PC-3 (cell line): ENCODE measurements at regions not wholly inside any gene's neighbourhood (a gene's known extent, or its start where the extent isn't known, plus 50 kb on each side); places are given as distances from the start of the nearest gene placed in this dataset.
A peak's percentile ranks its signal among the peaks of the same experiment; 100 is the strongest.
"Not testable (repeated sequence)": the region's sequence is repeated elsewhere in the genome, so short reads cannot be mapped to it uniquely, and the experiment has no call there.

Experiments
- ATAC-seq: fragments of 200-7000 bp; cut with Tn5 transposase; 2 replicates; pipeline ENCODE4 v1.9.1; 2020; ENCODE audit warnings: mild to moderate bottlenecking, moderate library complexity
- BruUV-seq: library from RNA; stranded (reverse); fragments of 400-500 nt; replicated peaks from 2 replicates; lab custom pipeline; 2021; lab: Mats Ljungman, UMichigan
- CTCF ChIA-PET: fragments of 300-600 bp; sonication (Branson Sonifier 250); formaldehyde crosslinking; loops from one replicate; lab custom pipeline; 2022; ENCODE audit warnings: antibody characterized with exemption; lab: Charles Lee
- POLR2A ChIA-PET: fragments of 300-600 bp; sonication (Branson Sonifier 250); formaldehyde crosslinking; loops from one replicate; lab custom pipeline; 2022; ENCODE audit warnings: antibody characterized with exemption; ENCODE audit not compliant: unreplicated experiment; lab: Charles Lee
- DNase-seq: peaks from one replicate; pipeline ENCODE4 v3.0.0-alpha.2; 2015
- H2AFZ ChIP-seq: fragments of 300-600 bp; sonication (generic); 2 replicates; pipeline ENCODE4 v1.6.0; 2016; ENCODE audit warnings: antibody characterized with exemption, low read length
- H3F3A ChIP-seq: fragments of 300-600 bp; sonication (generic); one replicate; pipeline ENCODE4 v1.6.0; 2017; ENCODE audit warnings: antibody characterized with exemption, low read length, control low read depth, mild to moderate bottlenecking; ENCODE audit not compliant: unreplicated experiment
- H3K27ac ChIP-seq: fragments of 300-600 bp; sonication (generic); 2 replicates; pipeline ENCODE4 v1.5.1; 2016; ENCODE audit warnings: mild to moderate bottlenecking, low read length
- H3K27me3 ChIP-seq: fragments of 300-600 bp; sonication (generic); 2 replicates; pipeline ENCODE4 v1.6.1; 2016; ENCODE audit warnings: low read length, mixed read lengths
- H3K36me3 ChIP-seq: fragments of 300-600 bp; sonication (generic); 2 replicates; pipeline ENCODE4 v1.6.1; 2016; ENCODE audit warnings: low read depth, mixed run types, low read length, mixed read lengths
- H3K4me1 ChIP-seq: fragments of 300-600 bp; sonication (generic); 2 replicates; pipeline ENCODE4 v1.5.1; 2016; ENCODE audit warnings: low read length; ENCODE audit not compliant: insufficient read depth
- H3K4me2 ChIP-seq: fragments of 300-600 bp; sonication (generic); 2 replicates; pipeline ENCODE4 v1.6.0; 2016; ENCODE audit warnings: low read length
- H3K4me3 ChIP-seq: fragments of 300-600 bp; sonication (generic); 2 replicates; pipeline ENCODE4 v1.5.1; 2016; ENCODE audit warnings: mild to moderate bottlenecking, low read length, mixed read lengths
- H3K79me2 ChIP-seq: fragments of 300-600 bp; sonication (generic); 2 replicates; pipeline ENCODE4 v1.6.1; 2017; ENCODE audit warnings: low read length, mixed read lengths
- H3K9ac ChIP-seq: fragments of 300-600 bp; sonication (generic); 2 replicates; pipeline ENCODE4 v1.6.0; 2016; ENCODE audit warnings: mild to moderate bottlenecking, low read length
- H3K9me2 ChIP-seq: fragments of 300-600 bp; sonication (generic); replicated peaks from 2 replicates; pipeline ENCODE4 v1.6.1; 2016; ENCODE audit warnings: mixed run types, low read length, mixed read lengths
- H3K9me3 ChIP-seq: fragments of 300-600 bp; sonication (generic); 2 replicates; pipeline ENCODE4 v1.6.1; 2016; ENCODE audit warnings: low read length, mixed read lengths
- H4K20me1 ChIP-seq: fragments of 300-600 bp; sonication (generic); 2 replicates; pipeline ENCODE4 v1.6.1; 2016; ENCODE audit warnings: low read length, mixed read lengths
- EZH2 ChIP-seq: fragments of 300-600 bp; sonication (generic); IDR thresholded peaks from one replicate; pipeline ENCODE4 v1.6.1; 2017; ENCODE audit warnings: antibody characterized with exemption, mild to moderate bottlenecking, low read length; ENCODE audit not compliant: unreplicated experiment
- EZH2phosphoT487 ChIP-seq: fragments of 300-600 bp; sonication (generic); IDR thresholded peaks from 2 replicates; pipeline ENCODE4 v1.6.1; 2018; ENCODE audit warnings: mild to moderate bottlenecking, antibody characterized with exemption, low read length, borderline replicate concordance
- intact Hi-C: fragments of 100-400 bp; cut with micrococcal nuclease; formaldehyde crosslinking; loops from 2 replicates; pipeline ENCODE4 v1.9.0; 2023
- TF ChIP-seq, protein P1 (sequence below): fragments of 300-600 bp; sonication (generic); conservative IDR thresholded peaks from 2 replicates; pipeline ENCODE4 v1.5.1; 2017; ENCODE audit warnings: antibody characterized with exemption, low read depth, mild to moderate bottlenecking, low read length

GRCh38 chr1:73839922-73840321 lies 358.1 kb downstream of the LRRIQ3 start:
- Histone ChIP-seq H4K20me1 (no peaks in the 10 kb centered on the region), H3K36me3 (no peaks in the 10 kb centered on the region), H3K9ac (no peak overlapping the region), H3F3A (no peaks in the 10 kb centered on the region), H3K9me2 (no peaks in the 10 kb centered on the region), H3K4me3 (no peak overlapping the region), H3K79me2 (no peaks in the 10 kb centered on the region), H3K4me2 (no peak overlapping the region), H3K9me3 (no peaks in the 10 kb centered on the region), H2AFZ (no peak overlapping the region), H3K27ac (no peak overlapping the region), H3K27me3 (no peaks in the 10 kb centered on the region), H3K4me1 (no peaks in the 10 kb centered on the region)
- POLR2A ChIA-PET, result no interaction called here
- ATAC-seq (no peak), DNase-seq (peak; percentile 48)
- CTCF ChIA-PET, result interaction anchor here (0.6 to 0.9 kb wide), 2 partner anchors 236 to 664 kb away, joined by 4 to 5 read pairs; no protein-coding TSS in a partner anchor
- intact Hi-C loops, result loop anchor here (2.0 to 10.0 kb wide), 4 partner anchors 159 to 852 kb away; no protein-coding TSS in a partner anchor
- BruUV-seq, result no TSS peak
- TF ChIP-seq, protein P1, sequence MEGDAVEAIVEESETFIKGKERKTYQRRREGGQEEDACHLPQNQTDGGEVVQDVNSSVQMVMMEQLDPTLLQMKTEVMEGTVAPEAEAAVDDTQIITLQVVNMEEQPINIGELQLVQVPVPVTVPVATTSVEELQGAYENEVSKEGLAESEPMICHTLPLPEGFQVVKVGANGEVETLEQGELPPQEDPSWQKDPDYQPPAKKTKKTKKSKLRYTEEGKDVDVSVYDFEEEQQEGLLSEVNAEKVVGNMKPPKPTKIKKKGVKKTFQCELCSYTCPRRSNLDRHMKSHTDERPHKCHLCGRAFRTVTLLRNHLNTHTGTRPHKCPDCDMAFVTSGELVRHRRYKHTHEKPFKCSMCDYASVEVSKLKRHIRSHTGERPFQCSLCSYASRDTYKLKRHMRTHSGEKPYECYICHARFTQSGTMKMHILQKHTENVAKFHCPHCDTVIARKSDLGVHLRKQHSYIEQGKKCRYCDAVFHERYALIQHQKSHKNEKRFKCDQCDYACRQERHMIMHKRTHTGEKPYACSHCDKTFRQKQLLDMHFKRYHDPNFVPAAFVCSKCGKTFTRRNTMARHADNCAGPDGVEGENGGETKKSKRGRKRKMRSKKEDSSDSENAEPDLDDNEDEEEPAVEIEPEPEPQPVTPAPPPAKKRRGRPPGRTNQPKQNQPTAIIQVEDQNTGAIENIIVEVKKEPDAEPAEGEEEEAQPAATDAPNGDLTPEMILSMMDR, result peak; percentile 76
- TF ChIP-seq EZH2phosphoT487 (no peak), EZH2 (no peak)

DNA sequence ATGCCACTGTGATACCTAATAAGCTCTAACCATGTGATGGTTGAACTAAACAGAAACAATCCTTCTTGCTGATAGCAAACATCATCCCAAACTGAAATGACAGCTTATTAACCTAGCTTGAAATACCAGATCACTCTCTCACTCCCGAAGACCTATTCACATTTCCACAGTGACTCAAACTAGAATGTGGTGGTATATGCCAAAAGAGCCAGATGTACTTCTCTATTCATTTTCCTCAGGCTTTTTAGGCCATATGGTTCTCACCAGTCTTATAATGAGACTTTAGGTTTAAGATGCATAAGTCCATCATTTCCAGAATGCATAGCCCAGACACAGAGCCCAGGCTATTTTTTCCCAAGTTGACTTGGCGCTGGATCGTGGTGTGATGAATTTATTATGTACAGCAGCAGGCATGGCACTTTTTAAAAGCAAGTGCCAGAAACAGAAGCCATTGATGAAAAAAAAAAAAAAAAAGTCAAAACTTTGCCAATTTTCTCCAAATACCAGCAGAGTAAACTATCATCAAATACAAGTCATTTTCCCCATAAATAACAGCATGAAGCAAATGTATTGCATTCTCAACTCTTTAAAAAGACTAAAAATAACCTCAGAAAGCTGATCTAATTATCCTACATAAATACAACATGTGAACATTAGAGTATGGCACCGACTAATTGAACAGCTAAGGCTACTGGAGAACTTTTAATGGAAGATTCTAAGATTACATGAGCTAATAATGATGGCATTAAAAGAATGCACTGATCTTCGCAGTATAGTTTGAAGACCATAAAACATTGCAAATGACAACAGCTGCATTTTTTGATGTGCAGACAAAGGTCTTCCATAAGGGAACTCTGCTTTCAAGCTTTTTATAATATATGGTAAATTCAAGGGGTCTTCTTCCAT lies 365.4 kb downstream of the LRRIQ3 start:
- no peaks in the 10 kb centered on the region for H3K79me2 ChIP-seq
- H3K4me3 ChIP-seq, result no peak overlapping the region
- no peaks in the 10 kb centered on the region for H3K9me2 ChIP-seq
- BruUV-seq, result no TSS peak
- H3K4me1 ChIP-seq, result no peaks in the 10 kb centered on the region
- H4K20me1 ChIP-seq, result no peaks in the 10 kb centered on the region
- ATAC-seq (no peak), DNase-seq (no peak)
- no peak overlapping the region for H2AFZ ChIP-seq
- no peak overlapping the region for H3K27ac ChIP-seq
- H3F3A ChIP-seq, result no peaks in the 10 kb centered on the region
- H3K36me3 ChIP-seq, result no peaks in the 10 kb centered on the region
- CTCF ChIA-PET, result no interaction called here
- intact Hi-C loops, result no loop called here
- H3K9me3 ChIP-seq, result no peaks in the 10 kb centered on the region
- H3K4me2 ChIP-seq, result no peak overlapping the region
- H3K9ac ChIP-seq, result no peak overlapping the region
- TF ChIP-seq EZH2 (no peak), EZH2phosphoT487 (no peak)
- TF ChIP-seq, protein P1, result no peak
- H3K27me3 ChIP-seq, result peaks cover 13% of the 10 kb centered on the region
- POLR2A ChIA-PET, result no interaction called here

DNA sequence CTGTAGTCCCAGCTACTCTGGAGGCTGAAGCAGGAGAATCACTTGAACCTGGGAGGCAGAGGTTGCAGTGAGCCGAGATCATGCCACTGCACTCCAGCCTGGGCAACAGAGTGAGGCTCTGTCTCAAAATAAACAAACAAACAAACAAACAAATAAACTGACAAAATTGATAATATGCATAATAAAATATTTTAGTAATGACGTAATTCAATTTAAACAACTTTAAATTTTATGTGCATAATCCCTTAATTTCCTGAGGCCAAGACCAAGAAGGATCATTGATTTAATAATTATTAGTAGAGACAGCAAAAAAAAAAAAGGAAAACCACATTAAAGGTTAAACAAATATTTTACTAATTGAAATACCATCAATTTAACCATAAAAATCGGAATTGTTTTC lies 370.7 kb downstream of the LRRIQ3 start:
- H3K9me2 ChIP-seq, H3K79me2 ChIP-seq, H2AFZ ChIP-seq, BruUV-seq, H3K4me3 ChIP-seq, H3K4me1 ChIP-seq, H3K9ac ChIP-seq, DNase-seq, H3K36me3 ChIP-seq, H3K9me3 ChIP-seq, H3F3A ChIP-seq, H3K27me3 ChIP-seq, H3K4me2 ChIP-seq, POLR2A ChIA-PET, CTCF ChIA-PET, H4K20me1 ChIP-seq, ATAC-seq, intact Hi-C loops, H3K27ac ChIP-seq: not testable (repeated sequence)
